HL-60 (cell line): ENCODE measurements at regions not wholly inside any gene's neighbourhood (a gene's known extent, or its start where the extent isn't known, plus 50 kb on each side); places are given as distances from the start of the nearest gene placed in this dataset.

Source experiments
- DNase-seq, 2 experiments: peaks; one replicate each; pipeline ENCODE4 v3.0.0-alpha.2; 2010 to 2020; ENCODE audit warnings: low read depth in 1 of 2, low spot score in 1 of 2
- H3K27ac ChIP-seq: fragments of 250-450 bp; sonication (Bioruptor Pico); replicated peaks from 2 replicates; pipeline ENCODE4 v1.5.1; 2020; ENCODE audit warnings: mild to moderate bottlenecking, moderate library complexity
- H3K27me3 ChIP-seq: fragments of 250-450 bp; sonication (Bioruptor Pico); 2 replicates; pipeline ENCODE4 v1.5.1; 2021; ENCODE audit warnings: mild to moderate bottlenecking, moderate library complexity; ENCODE audit not compliant: insufficient read depth, poor library complexity, severe bottlenecking
- H3K4me3 ChIP-seq: replicated peaks from 2 replicates; pipeline ENCODE4 v1.5.1; 2011; ENCODE audit warnings: mild to moderate bottlenecking, control low read depth, low read length; ENCODE audit not compliant: insufficient read depth
- CTCF ChIP-seq: IDR thresholded peaks from one replicate; pipeline ENCODE4 v1.5.1; 2011; ENCODE audit warnings: low read length, control low read depth, inconsistent platforms; ENCODE audit not compliant: insufficient read depth
- GABPA ChIP-seq: IDR thresholded peaks from 2 replicates; pipeline ENCODE4 v1.6.1; 2012; ENCODE audit warnings: low read depth
- POLR2AphosphoS5 ChIP-seq: IDR thresholded peaks from 2 replicates; pipeline ENCODE4 v1.6.1; 2012; ENCODE audit warnings: low read depth
- REST ChIP-seq: IDR thresholded peaks from 2 replicates; pipeline ENCODE4 v1.6.1; 2012; ENCODE audit warnings: low read depth; ENCODE audit not compliant: insufficient replicate concordance
- SPI1 ChIP-seq: IDR thresholded peaks from 2 replicates; pipeline ENCODE4 v1.6.1; 2012; ENCODE audit warnings: low read depth, mild to moderate bottlenecking, borderline replicate concordance

- no peak overlapping the region for H3K4me3 ChIP-seq
- no peak overlapping the region for H3K27ac ChIP-seq
- no peaks in the 10 kb centered on the region for H3K27me3 ChIP-seq
- TF ChIP-seq POLR2AphosphoS5 (no peak), CTCF (no peak), REST (no peak), SPI1 (no peak), GABPA (no peak)
- no peak for DNase-seq
These were observed 139.4 kb downstream of the SHANK2 start for GRCh38 chr11:71112990-71113389.

GRCh38 chr11:71112454-71112853, 139.9 kb downstream of the SHANK2 start:
- H3K27ac ChIP-seq = no peak overlapping the region
- DNase-seq = no peak
- no peak overlapping the region for H3K4me3 ChIP-seq
- TF ChIP-seq SPI1 (no peak), POLR2AphosphoS5 (no peak)
- no peaks in the 10 kb centered on the region for H3K27me3 ChIP-seq

- TF ChIP-seq GABPA (no peak), SPI1 (no peak), POLR2AphosphoS5 (no peak), REST (no peak), CTCF (no peak)
- H3K27me3 ChIP-seq = no peaks in the 10 kb centered on the region
- DNase-seq = no peak
These were observed 142.8 kb downstream of the SHANK2 start for GRCh38 chr11:71109586-71109985.

GRCh38 chr11:71109186-71109585, 143.2 kb downstream of the SHANK2 start:
- Histone ChIP-seq H3K27ac (no peak overlapping the region), H3K27me3 (no peaks in the 10 kb centered on the region), H3K4me3 (no peak overlapping the region)
- TF ChIP-seq REST (no peak), SPI1 (no peak), GABPA (no peak), POLR2AphosphoS5 (no peak), CTCF (no peak)
- DNase-seq = no peak

More at GRCh38 chr11:71109586-71109985, 142.8 kb downstream of the SHANK2 start:
- Histone ChIP-seq H3K4me3 (no peak overlapping the region), H3K27ac (no peak overlapping the region)
